ENCODE measurements at regions not wholly inside any gene's neighbourhood (a gene's known extent, or its start where the extent isn't known, plus 50 kb on each side); places are given as distances from the start of the nearest gene placed in this dataset.

GRCh38 chr5:124918618-124919017, 172.2 kb upstream of the ZNF608 start:
- DNase-seq (ENCODE audit: low read depth) = no peak
- no peak overlapping the region for H3K4me3 ChIP-seq (ENCODE audit: low read depth, low read length)
- no peak for TF ChIP-seq CTCF (IDR thresholded peaks at IDR 0.05; ENCODE audit: low read depth, low read length, missing control alignments)
- in situ Hi-C loops (cut with HindIII; ENCODE audit: low sequenced_read_pairs) = no loop called here

- no peak for DNase-seq (ENCODE audit: low read depth)
- TF ChIP-seq CTCF (IDR thresholded peaks at IDR 0.05; ENCODE audit: low read depth, low read length, missing control alignments) = no peak
- no peak overlapping the region for H3K4me3 ChIP-seq (ENCODE audit: low read depth, low read length)
- in situ Hi-C loops (cut with HindIII; ENCODE audit: low sequenced_read_pairs) = no loop called here
These were observed 172.6 kb upstream of the ZNF608 start for GRCh38 chr5:124919076-124919475.

- DNase-seq (ENCODE audit: low read depth) = no peak
- in situ Hi-C loops (cut with HindIII; ENCODE audit: low sequenced_read_pairs) = no loop called here
- no peak overlapping the region for H3K4me3 ChIP-seq (ENCODE audit: low read depth, low read length)
- no peak for TF ChIP-seq CTCF (IDR thresholded peaks at IDR 0.05; ENCODE audit: low read depth, low read length, missing control alignments)
These were observed 173.5 kb upstream of the ZNF608 start for GRCh38 chr5:124919747-124920525.

GRCh38 chr5:124920909-124921666, 174.6 kb upstream of the ZNF608 start:
- no peak overlapping the region for H3K4me3 ChIP-seq (ENCODE audit: low read depth, low read length)
- DNase-seq (ENCODE audit: low read depth) = no peak
- in situ Hi-C loops (cut with HindIII; ENCODE audit: low sequenced_read_pairs) = no loop called here
- no peak for TF ChIP-seq CTCF (IDR thresholded peaks at IDR 0.05; ENCODE audit: low read depth, low read length, missing control alignments)

- no peak for DNase-seq (ENCODE audit: low read depth)
- in situ Hi-C loops (cut with HindIII; ENCODE audit: low sequenced_read_pairs) = no loop called here
- no peak overlapping the region for H3K4me3 ChIP-seq (ENCODE audit: low read depth, low read length)
- no peak for TF ChIP-seq CTCF (IDR thresholded peaks at IDR 0.05; ENCODE audit: low read depth, low read length, missing control alignments)
These were observed 175.3 kb upstream of the ZNF608 start for GRCh38 chr5:124921694-124922093.

- no peak overlapping the region for H3K4me3 ChIP-seq (ENCODE audit: low read depth, low read length)
- no peak for DNase-seq (ENCODE audit: low read depth)
- no peak for TF ChIP-seq CTCF (IDR thresholded peaks at IDR 0.05; ENCODE audit: low read depth, low read length, missing control alignments)
- in situ Hi-C loops (cut with HindIII; ENCODE audit: low sequenced_read_pairs) = no loop called here
These were observed 176.0 kb upstream of the ZNF608 start for GRCh38 chr5:124922255-124922975.
